NCI-H2196 (cell line): ENCODE measurements at regions not wholly inside any gene's neighbourhood (a gene's known extent, or its start where the extent isn't known, plus 50 kb on each side); places are given as distances from the start of the nearest gene placed in this dataset.

Experiments
- DNase-seq: peaks from one replicate; lab custom pipeline; 2025; ENCODE audit not compliant: unreplicated experiment; lab: John Stamatoyannopoulos, UW

- no peak for DNase-seq
Observed at GRCh38 chr4:11587797-11588196, 159.1 kb upstream of the HS3ST1 start.

GRCh38 chr4:11585506-11585905 is 156.8 kb upstream of the HS3ST1 start:
- peak; percentile 67 for DNase-seq

GRCh38 chr4:11568511-11568910 is 139.8 kb upstream of the HS3ST1 start:
- no peak for DNase-seq

- DNase-seq, result no peak
Observed at GRCh38 chr4:11566444-11567022, 137.8 kb upstream of the HS3ST1 start.

GRCh38 chr4:11565899-11566298 is 137.2 kb upstream of the HS3ST1 start:
- no peak for DNase-seq

- no peak for DNase-seq
Observed at GRCh38 chr4:11565213-11565612, 136.5 kb upstream of the HS3ST1 start.

GRCh38 chr4:11564021-11564420 is 135.3 kb upstream of the HS3ST1 start:
- DNase-seq, result no peak

GRCh38 chr4:11549525-11549924 is 120.8 kb upstream of the HS3ST1 start:
- no peak for DNase-seq

- no peak for DNase-seq
Observed at GRCh38 chr4:11548597-11549082, 119.9 kb upstream of the HS3ST1 start.

- DNase-seq, result peak; percentile 25
Observed at GRCh38 chr4:11546391-11547175, 117.9 kb upstream of the HS3ST1 start.

- no peak for DNase-seq
Observed at GRCh38 chr4:11545651-11546050, 117.0 kb upstream of the HS3ST1 start.

- no peak for DNase-seq
Observed at GRCh38 chr4:11544211-11544610, 115.5 kb upstream of the HS3ST1 start.

- DNase-seq, result no peak
Observed at GRCh38 chr4:11543706-11544105, 115.0 kb upstream of the HS3ST1 start.

GRCh38 chr4:11542952-11543351 is 114.3 kb upstream of the HS3ST1 start:
- no peak for DNase-seq

- no peak for DNase-seq
Observed at GRCh38 chr4:11537846-11538245, 109.2 kb upstream of the HS3ST1 start.

GRCh38 chr4:11535333-11535732 is 106.6 kb upstream of the HS3ST1 start:
- no peak for DNase-seq

GRCh38 chr4:11534623-11535302 is 106.1 kb upstream of the HS3ST1 start:
- DNase-seq, result no peak

- DNase-seq, result no peak
Observed at GRCh38 chr4:11532138-11532537, 103.4 kb upstream of the HS3ST1 start.

GRCh38 chr4:11529625-11530201 is 101.0 kb upstream of the HS3ST1 start:
- DNase-seq, result no peak

- no peak for DNase-seq
Observed at GRCh38 chr4:11525085-11525484, 96.4 kb upstream of the HS3ST1 start.

GRCh38 chr4:11518754-11519153 is 90.1 kb upstream of the HS3ST1 start:
- DNase-seq, result no peak
